ENCODE measurements at regions not wholly inside any gene's neighbourhood (a gene's known extent, or its start where the extent isn't known, plus 50 kb on each side); places are given as distances from the start of the nearest gene placed in this dataset.

DNA sequence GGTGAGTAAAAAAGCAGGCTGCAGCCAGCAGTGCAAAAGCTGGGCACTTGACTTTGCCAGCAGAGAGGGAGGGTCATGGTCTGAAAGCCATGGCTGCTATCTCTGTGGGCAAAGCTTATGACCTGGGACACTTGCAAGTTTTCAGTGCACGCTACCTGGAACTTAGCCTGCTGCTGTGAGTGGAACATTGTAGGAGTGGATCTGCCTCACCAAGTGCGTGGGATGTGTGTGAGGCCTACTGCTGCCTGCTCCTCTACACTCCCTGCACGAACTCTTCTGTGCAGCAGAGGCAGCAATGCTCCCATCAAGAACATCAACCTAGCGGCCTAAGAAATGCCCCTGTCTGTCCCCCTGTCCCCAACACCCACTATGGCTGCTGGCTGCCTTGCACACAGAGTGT is 344.1 kb upstream of the REG3G start:
- TF ChIP-seq POLR2AphosphoS5 (IDR thresholded peaks at IDR 0.05; ENCODE audit: low read depth) (no peak), REST (IDR thresholded peaks at IDR 0.05; ENCODE audit: insufficient replicate concordance, low read depth) (no peak), SPI1 (IDR thresholded peaks at IDR 0.05; ENCODE audit: borderline replicate concordance, low read depth) (no peak), CTCF (IDR thresholded peaks at IDR 0.05; ENCODE audit: insufficient read depth, low read length) (no peak), GABPA (IDR thresholded peaks at IDR 0.05; ENCODE audit: low read depth) (no peak)
- no peak overlapping the region for H3K27ac ChIP-seq (replicated peaks)
- H3K4me3 ChIP-seq (replicated peaks; ENCODE audit: insufficient read depth, low read length), result no peak overlapping the region
- no peak for DNase-seq (ENCODE audit: low read depth in 1 of 2, low spot score in 1 of 2)
- H3K27me3 ChIP-seq (ENCODE audit: insufficient read depth, poor library complexity, severe bottlenecking), result no peaks in the 10 kb centered on the region

GRCh38 chr2:78682781-78683180 is 342.7 kb upstream of the REG3G start:
- H3K27me3 ChIP-seq (ENCODE audit: insufficient read depth, poor library complexity, severe bottlenecking), result no peaks in the 10 kb centered on the region

More at GRCh38 chr2:78682781-78683180, 342.7 kb upstream of the REG3G start:
- Histone ChIP-seq H3K4me3 (replicated peaks; ENCODE audit: insufficient read depth, low read length) (no peak overlapping the region), H3K27ac (replicated peaks) (no peak overlapping the region)
- TF ChIP-seq GABPA (IDR thresholded peaks at IDR 0.05; ENCODE audit: low read depth), result no peak
- TF ChIP-seq CTCF (IDR thresholded peaks at IDR 0.05; ENCODE audit: insufficient read depth, low read length), result no peak
- TF ChIP-seq REST (IDR thresholded peaks at IDR 0.05; ENCODE audit: insufficient replicate concordance, low read depth), result no peak
- TF ChIP-seq POLR2AphosphoS5 (IDR thresholded peaks at IDR 0.05; ENCODE audit: low read depth), result no peak
- TF ChIP-seq SPI1 (IDR thresholded peaks at IDR 0.05; ENCODE audit: borderline replicate concordance, low read depth), result no peak
- DNase-seq (ENCODE audit: low read depth in 1 of 2, low spot score in 1 of 2), result no peak
